ENCODE measurements at regions not wholly inside any gene's neighbourhood (a gene's known extent, or its start where the extent isn't known, plus 50 kb on each side); places are given as distances from the start of the nearest gene placed in this dataset.

DNA sequence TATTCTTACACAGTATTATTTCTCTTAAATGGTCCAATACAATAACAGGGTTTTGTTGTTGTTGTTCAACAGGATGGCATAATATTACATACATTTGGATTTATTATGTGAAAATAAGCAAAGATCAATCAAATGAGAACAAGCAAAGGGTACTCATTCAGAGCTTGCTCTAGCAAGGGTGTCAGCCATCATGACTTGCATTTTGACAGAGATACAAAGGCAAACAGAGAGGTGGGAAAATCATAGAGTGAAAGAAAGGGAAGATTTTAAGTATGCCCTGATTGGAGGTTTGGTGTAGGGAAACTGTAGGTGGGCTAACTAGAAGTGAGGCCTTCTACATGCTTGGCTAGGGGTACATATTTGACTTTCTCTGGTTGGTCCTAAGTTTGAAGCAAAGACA is 109.1 kb upstream of the BCHE start:
- FAIRE-seq (no peak), ATAC-seq (no peak), DNase-seq (ENCODE audit: low spot score) (no peak)
- Histone ChIP-seq H3K36me3 (replicated peaks in 1 of 2; ENCODE audit: control insufficient read depth in 1 of 2, insufficient read depth in 2 of 2, low read length in 2 of 2) (no peaks in the 10 kb centered on the region), H4K20me1 (ENCODE audit: insufficient read depth, low read length) (no peaks in the 10 kb centered on the region), H3K4me2 (ENCODE audit: low read depth, low read length) (no peak overlapping the region), H3K4me1 (ENCODE audit: insufficient read depth, low read length) (no peaks in the 10 kb centered on the region), H2AFZ (ENCODE audit: low read length) (no peak overlapping the region), H3K9me3 (ENCODE audit: low read length) (no peaks in the 10 kb centered on the region), H3K27me3 (ENCODE audit: control insufficient read depth in 1 of 2, insufficient read depth in 2 of 2, low read length in 2 of 2) (no peaks in the 10 kb centered on the region; a peak in 1 of 5 replicates), H3K4me3 (replicated peaks in 1 of 3; ENCODE audit: insufficient read depth in 1 of 3, low read depth in 2 of 3, low read length in 3 of 3) (no peak overlapping the region), H3K27ac (ENCODE audit: extremely low read length, insufficient read depth, low read length) (no peak overlapping the region), H3K9ac (ENCODE audit: insufficient read depth, low read depth, low read length) (no peak overlapping the region), H3K79me2 (ENCODE audit: insufficient read depth, low read length) (no peaks in the 10 kb centered on the region)
- ChIA-PET POLR2A (no interaction called here), CTCF (ENCODE audit: low intra/inter-chr PET ratio, low total read pairs) (no interaction called here)
- intact Hi-C loops (cut with micrococcal nuclease; ENCODE audit: unreplicated experiment) = no loop called here
- no TSS peak for BruUV-seq (replicated peaks)
- TF ChIP-seq ZNF33A (CRISPR knock-in tag; IDR thresholded peaks at IDR 0.05; ENCODE audit: borderline replicate concordance) = no peak
- 0 out of 2 replicates have a peak, but pooled peaks have one; percentile 6 for TF ChIP-seq NFE2L2 (IDR thresholded peaks at IDR 0.05; ENCODE audit: low read length)
- in situ Hi-C loops (cut with HindIII; ENCODE audit: extremely low pct_ligation_motif_present, low pct_unique_long_range_greater_than_20kb) = no loop called here

DNA sequence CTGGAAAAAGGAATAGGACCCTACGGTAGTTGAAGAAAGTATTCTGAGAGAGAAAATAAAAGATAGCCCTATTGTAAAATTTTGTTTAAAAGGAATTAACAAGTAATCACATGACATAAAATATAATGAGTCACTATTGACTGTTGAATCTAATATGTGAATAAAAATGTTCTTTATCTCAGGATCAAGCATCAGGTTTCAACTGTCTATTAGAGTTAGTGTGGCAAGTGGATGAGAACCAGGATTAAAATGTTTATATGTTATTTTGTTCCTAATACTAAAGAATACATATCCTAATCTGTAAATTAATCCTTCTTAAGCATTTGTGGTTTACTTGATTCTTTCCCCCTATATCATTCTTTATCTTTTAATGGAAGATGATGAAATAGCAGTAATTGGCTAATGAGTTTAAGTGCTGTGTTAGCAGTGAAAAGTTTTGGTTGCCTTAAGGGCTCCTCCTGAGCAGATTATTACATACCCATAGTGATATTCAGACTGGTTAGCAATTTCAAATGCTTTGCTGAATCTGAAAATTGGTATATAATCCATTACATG is 101.8 kb upstream of the BCHE start:
- WGBS (ENCODE audit: low lambda C conversion rate) = 93% methylated on average over 1 of the region's 1 CpG
- TF ChIP-seq, protein P1, sequence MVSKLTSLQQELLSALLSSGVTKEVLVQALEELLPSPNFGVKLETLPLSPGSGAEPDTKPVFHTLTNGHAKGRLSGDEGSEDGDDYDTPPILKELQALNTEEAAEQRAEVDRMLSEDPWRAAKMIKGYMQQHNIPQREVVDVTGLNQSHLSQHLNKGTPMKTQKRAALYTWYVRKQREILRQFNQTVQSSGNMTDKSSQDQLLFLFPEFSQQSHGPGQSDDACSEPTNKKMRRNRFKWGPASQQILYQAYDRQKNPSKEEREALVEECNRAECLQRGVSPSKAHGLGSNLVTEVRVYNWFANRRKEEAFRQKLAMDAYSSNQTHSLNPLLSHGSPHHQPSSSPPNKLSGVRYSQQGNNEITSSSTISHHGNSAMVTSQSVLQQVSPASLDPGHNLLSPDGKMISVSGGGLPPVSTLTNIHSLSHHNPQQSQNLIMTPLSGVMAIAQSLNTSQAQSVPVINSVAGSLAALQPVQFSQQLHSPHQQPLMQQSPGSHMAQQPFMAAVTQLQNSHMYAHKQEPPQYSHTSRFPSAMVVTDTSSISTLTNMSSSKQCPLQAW (CRISPR knock-in tag; IDR thresholded peaks at IDR 0.05) = no peak
- TF ChIP-seq NFIC (IDR thresholded peaks at IDR 0.05; ENCODE audit: low read length) (no peak), MIXL1 (CRISPR knock-in tag; IDR thresholded peaks at IDR 0.05) (no peak), ZNF260 (CRISPR knock-in tag; IDR thresholded peaks at IDR 0.05; ENCODE audit: borderline replicate concordance, low read depth) (no peak), SMAD1 (CRISPR knock-in tag; IDR thresholded peaks at IDR 0.05; ENCODE audit: borderline replicate concordance, low read depth) (no peak), TBX3 (IDR thresholded peaks at IDR 0.05; ENCODE audit: borderline replicate concordance) (no peak), NR2F6 (IDR thresholded peaks at IDR 0.05) (no peak), NR2F6 (CRISPR knock-in tag; IDR thresholded peaks at IDR 0.05) (no peak), SMAD9 (CRISPR knock-in tag; IDR thresholded peaks at IDR 0.05) (no peak)
- TF ChIP-seq, protein P2, sequence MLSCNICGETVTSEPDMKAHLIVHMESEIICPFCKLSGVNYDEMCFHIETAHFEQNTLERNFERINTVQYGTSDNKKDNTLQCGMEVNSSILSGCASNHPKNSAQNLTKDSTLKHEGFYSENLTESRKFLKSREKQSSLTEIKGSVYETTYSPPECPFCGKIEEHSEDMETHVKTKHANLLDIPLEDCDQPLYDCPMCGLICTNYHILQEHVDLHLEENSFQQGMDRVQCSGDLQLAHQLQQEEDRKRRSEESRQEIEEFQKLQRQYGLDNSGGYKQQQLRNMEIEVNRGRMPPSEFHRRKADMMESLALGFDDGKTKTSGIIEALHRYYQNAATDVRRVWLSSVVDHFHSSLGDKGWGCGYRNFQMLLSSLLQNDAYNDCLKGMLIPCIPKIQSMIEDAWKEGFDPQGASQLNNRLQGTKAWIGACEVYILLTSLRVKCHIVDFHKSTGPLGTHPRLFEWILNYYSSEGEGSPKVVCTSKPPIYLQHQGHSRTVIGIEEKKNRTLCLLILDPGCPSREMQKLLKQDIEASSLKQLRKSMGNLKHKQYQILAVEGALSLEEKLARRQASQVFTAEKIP (CRISPR knock-in tag; IDR thresholded peaks at IDR 0.05; ENCODE audit: borderline replicate concordance) = no peak
- TF ChIP-seq, protein P3, sequence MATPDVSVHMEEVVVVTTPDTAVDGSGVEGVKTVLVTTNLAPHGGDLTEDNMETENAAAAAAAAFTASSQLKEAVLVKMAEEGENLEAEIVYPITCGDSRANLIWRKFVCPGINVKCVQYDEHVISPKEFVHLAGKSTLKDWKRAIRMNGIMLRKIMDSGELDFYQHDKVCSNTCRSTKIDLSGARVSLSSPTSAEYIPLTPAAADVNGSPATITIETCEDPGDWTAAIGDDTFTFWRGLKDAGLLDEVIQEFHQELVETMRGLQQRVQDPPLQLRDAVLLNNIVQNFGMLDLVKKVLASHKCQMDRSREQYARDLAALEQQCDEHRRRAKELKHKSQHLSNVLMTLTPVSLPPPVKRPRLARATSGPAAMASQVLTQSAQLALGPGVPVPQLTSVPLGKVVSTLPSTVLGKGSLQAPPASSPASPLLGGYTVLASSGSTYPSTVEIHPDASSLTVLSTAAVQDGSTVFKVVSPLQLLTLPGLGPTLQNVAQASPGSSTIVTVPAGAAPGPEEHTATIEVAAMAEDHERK (CRISPR knock-in tag; IDR thresholded peaks at IDR 0.05; ENCODE audit: low read depth) = no peak
- TF ChIP-seq, protein P4, sequence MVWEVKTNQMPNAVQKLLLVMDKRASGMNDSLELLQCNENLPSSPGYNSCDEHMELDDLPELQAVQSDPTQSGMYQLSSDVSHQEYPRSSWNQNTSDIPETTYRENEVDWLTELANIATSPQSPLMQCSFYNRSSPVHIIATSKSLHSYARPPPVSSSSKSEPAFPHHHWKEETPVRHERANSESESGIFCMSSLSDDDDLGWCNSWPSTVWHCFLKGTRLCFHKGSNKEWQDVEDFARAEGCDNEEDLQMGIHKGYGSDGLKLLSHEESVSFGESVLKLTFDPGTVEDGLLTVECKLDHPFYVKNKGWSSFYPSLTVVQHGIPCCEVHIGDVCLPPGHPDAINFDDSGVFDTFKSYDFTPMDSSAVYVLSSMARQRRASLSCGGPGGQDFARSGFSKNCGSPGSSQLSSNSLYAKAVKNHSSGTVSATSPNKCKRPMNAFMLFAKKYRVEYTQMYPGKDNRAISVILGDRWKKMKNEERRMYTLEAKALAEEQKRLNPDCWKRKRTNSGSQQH (CRISPR knock-in tag; IDR thresholded peaks at IDR 0.05; ENCODE audit: low read depth) = no peak

More for the DNA sequence above, 101.8 kb upstream of the BCHE start:
- no peaks in the 10 kb centered on the region for H4K20me1 ChIP-seq (ENCODE audit: insufficient read depth, low read length)
- intact Hi-C loops (cut with micrococcal nuclease; ENCODE audit: unreplicated experiment) = no loop called here
- no peak overlapping the region for H3K4me3 ChIP-seq (replicated peaks in 1 of 3; ENCODE audit: insufficient read depth in 1 of 3, low read depth in 2 of 3, low read length in 3 of 3)
- POLR2A ChIA-PET = no interaction called here
- H3K9me3 ChIP-seq (ENCODE audit: low read length) = peaks cover 8% of the 10 kb centered on the region; the same call in 1 of the 2 replicates
- in situ Hi-C loops (cut with HindIII; ENCODE audit: extremely low pct_ligation_motif_present, low pct_unique_long_range_greater_than_20kb) = no loop called here
- BruUV-seq (replicated peaks) = no TSS peak
- H3K27ac ChIP-seq (ENCODE audit: extremely low read length, insufficient read depth, low read length) = no peak overlapping the region
- ATAC-seq (no peak), DNase-seq (ENCODE audit: low spot score) (no peak), FAIRE-seq (no peak)
- H2AFZ ChIP-seq (ENCODE audit: low read length) = no peak overlapping the region
- H3K27me3 ChIP-seq (ENCODE audit: control insufficient read depth in 1 of 2, insufficient read depth in 2 of 2, low read length in 2 of 2) = no peaks in the 10 kb centered on the region; a peak in 1 of 5 replicates
- CTCF ChIA-PET (ENCODE audit: low intra/inter-chr PET ratio, low total read pairs) = no interaction called here
- H3K36me3 ChIP-seq (replicated peaks in 1 of 2; ENCODE audit: control insufficient read depth in 1 of 2, insufficient read depth in 2 of 2, low read length in 2 of 2) = no peaks in the 10 kb centered on the region
- no peak overlapping the region for H3K4me2 ChIP-seq (ENCODE audit: low read depth, low read length)
- H3K79me2 ChIP-seq (ENCODE audit: insufficient read depth, low read length) = no peaks in the 10 kb centered on the region
- no peak overlapping the region for H3K9ac ChIP-seq (ENCODE audit: insufficient read depth, low read depth, low read length)
- H3K4me1 ChIP-seq (ENCODE audit: insufficient read depth, low read length) = no peaks in the 10 kb centered on the region

All from HepG2 (cell line).